PC-9 (cell line): ENCODE measurements at regions not wholly inside any gene's neighbourhood (a gene's known extent, or its start where the extent isn't known, plus 50 kb on each side); places are given as distances from the start of the nearest gene placed in this dataset.

ENCODE experiments used
- BruUV-seq: library from RNA; stranded (reverse); fragments of 400-500 nt; replicated peaks from 2 replicates; lab custom pipeline; 2021; lab: Mats Ljungman, UMichigan
- CTCF ChIA-PET: fragments of 300-600 bp; sonication (Branson Sonifier 250); formaldehyde crosslinking; loops from one replicate; lab custom pipeline; 2022; ENCODE audit warnings: antibody characterized with exemption; lab: Charles Lee
- POLR2A ChIA-PET: fragments of 300-600 bp; sonication (Branson Sonifier 250); formaldehyde crosslinking; loops from one replicate; lab custom pipeline; 2022; ENCODE audit warnings: antibody characterized with exemption; ENCODE audit not compliant: unreplicated experiment; lab: Charles Lee
- DNase-seq, 2 experiments: peaks; one replicate each; pipeline versions ENCODE4 v3.0.0 to v3.0.0-alpha.2; 2015 to 2022; ENCODE audit warnings: mixed read lengths in 1 of 2
- H2AFZ ChIP-seq: fragments of 200-600 bp; sonication (generic); 2 replicates; pipeline ENCODE4 v1.8.1; 2017; ENCODE audit warnings: antibody characterized with exemption
- H3F3A ChIP-seq: fragments of 200-600 bp; sonication (generic); 2 replicates; pipeline ENCODE4 v1.8.1; 2017; ENCODE audit warnings: antibody characterized with exemption, mild to moderate bottlenecking, low read depth; ENCODE audit not compliant: insufficient read depth
- H3K27ac ChIP-seq: fragments of 200-600 bp; sonication (generic); 2 replicates; pipeline ENCODE4 v1.6.1; 2016; ENCODE audit warnings: mixed run types
- H3K27me3 ChIP-seq: fragments of 200-600 bp; sonication (generic); 2 replicates; pipeline ENCODE4 v1.6.1; 2016; ENCODE audit warnings: low read depth, mixed run types; ENCODE audit not compliant: insufficient read depth
- H3K36me3 ChIP-seq: fragments of 200-600 bp; sonication (generic); 2 replicates; pipeline ENCODE4 v1.6.1; 2016; ENCODE audit warnings: low read depth, mixed run types
- H3K4me1 ChIP-seq: fragments of 200-600 bp; sonication (generic); replicated peaks from 2 replicates; pipeline ENCODE4 v1.6.1; 2016; ENCODE audit warnings: mixed run types; ENCODE audit not compliant: insufficient read depth
- H3K4me2 ChIP-seq: fragments of 200-600 bp; sonication (generic); 2 replicates; pipeline ENCODE4 v1.6.1; 2017; ENCODE audit warnings: mixed run types
- H3K4me3 ChIP-seq: fragments of 200-600 bp; sonication (generic); 2 replicates; pipeline ENCODE4 v1.6.1; 2016; ENCODE audit warnings: mixed run types
- H3K79me2 ChIP-seq: fragments of 200-600 bp; sonication (generic); 2 replicates; pipeline ENCODE4 v1.6.1; 2017; ENCODE audit warnings: low read depth, mixed run types
- H3K9me2 ChIP-seq: fragments of 200-600 bp; sonication (generic); 2 replicates; pipeline ENCODE4 v1.8.1; 2017; ENCODE audit warnings: mild to moderate bottlenecking; ENCODE audit not compliant: insufficient read depth
- H3K9me3 ChIP-seq: fragments of 200-600 bp; sonication (generic); 2 replicates; pipeline ENCODE4 v1.8.1; 2016; ENCODE audit warnings: low read depth; ENCODE audit not compliant: insufficient read depth
- H4K20me1 ChIP-seq: fragments of 200-600 bp; sonication (generic); 2 replicates; pipeline ENCODE4 v1.8.1; 2017; ENCODE audit not compliant: insufficient read depth
- CTCF ChIP-seq: fragments of 200-600 bp; sonication (generic); conservative IDR thresholded peaks from 2 replicates; pipeline ENCODE4 v1.6.1; 2017; ENCODE audit warnings: mixed run types, antibody characterized with exemption, mild to moderate bottlenecking, moderate library complexity
- EZH2 ChIP-seq: fragments of 200-600 bp; sonication (generic); IDR thresholded peaks from 2 replicates; pipeline ENCODE4 v1.8.0; 2017; ENCODE audit warnings: antibody characterized with exemption, low read depth
- intact Hi-C: fragments of 100-400 bp; cut with micrococcal nuclease; formaldehyde crosslinking; loops from one replicate; pipeline ENCODE4 v1.10.0; 2022; ENCODE audit not compliant: unreplicated experiment

GRCh38 chr6:15801912-15802311 lies 139.1 kb upstream of the DTNBP1 start:
- ChIA-PET CTCF (no interaction called here), POLR2A (no interaction called here)
- no peak for DNase-seq
- no peak overlapping the region for H3K27ac ChIP-seq
- peaks cover 9% of the 10 kb centered on the region; the same call in 1 of the 2 replicates for H3K27me3 ChIP-seq
- H3K4me1 ChIP-seq: no peaks in the 10 kb centered on the region
- H2AFZ ChIP-seq: no peak overlapping the region
- H3K36me3 ChIP-seq: no peaks in the 10 kb centered on the region
- H3K4me3 ChIP-seq: no peak overlapping the region
- no peak overlapping the region for H3K4me2 ChIP-seq
- intact Hi-C loops: no loop called here
- no peaks in the 10 kb centered on the region for H3F3A ChIP-seq
- no peaks in the 10 kb centered on the region for H3K9me3 ChIP-seq
- no peaks in the 10 kb centered on the region for H3K9me2 ChIP-seq
- BruUV-seq: no TSS peak
- no peaks in the 10 kb centered on the region for H4K20me1 ChIP-seq
- TF ChIP-seq CTCF (no peak), EZH2 (no peak)
- no peaks in the 10 kb centered on the region for H3K79me2 ChIP-seq

GRCh38 chr6:15800841-15801617 lies 138.2 kb upstream of the DTNBP1 start:
- H3F3A ChIP-seq: no peaks in the 10 kb centered on the region
- DNase-seq: no peak
- peaks cover 18% of the 10 kb centered on the region; the same call in 1 of the 2 replicates for H3K27me3 ChIP-seq
- H3K27ac ChIP-seq: no peak overlapping the region
- no peak overlapping the region for H2AFZ ChIP-seq
- no peaks in the 10 kb centered on the region for H3K9me2 ChIP-seq
- H3K4me2 ChIP-seq: no peak overlapping the region
- H3K9me3 ChIP-seq: no peaks in the 10 kb centered on the region
- BruUV-seq: no TSS peak
- H4K20me1 ChIP-seq: no peaks in the 10 kb centered on the region
- no peaks in the 10 kb centered on the region for H3K79me2 ChIP-seq
- CTCF ChIA-PET: no interaction called here
- H3K4me1 ChIP-seq: no peaks in the 10 kb centered on the region
- TF ChIP-seq CTCF (no peak), EZH2 (no peak)
- no peak overlapping the region for H3K4me3 ChIP-seq
- intact Hi-C loops: no loop called here
- POLR2A ChIA-PET: no interaction called here
- H3K36me3 ChIP-seq: no peaks in the 10 kb centered on the region

- ChIA-PET CTCF (no interaction called here), POLR2A (no interaction called here)
- no peak overlapping the region for H3K27ac ChIP-seq
- TF ChIP-seq EZH2: no peak
- no peak for TF ChIP-seq CTCF
- H3K9me3 ChIP-seq: no peaks in the 10 kb centered on the region
- H3K4me1 ChIP-seq: no peaks in the 10 kb centered on the region
- no TSS peak for BruUV-seq
- intact Hi-C loops: no loop called here
- no peak overlapping the region for H2AFZ ChIP-seq
- no peak for DNase-seq
- H3K79me2 ChIP-seq: no peaks in the 10 kb centered on the region
- H3K4me2 ChIP-seq: no peak overlapping the region
- H4K20me1 ChIP-seq: no peaks in the 10 kb centered on the region
- no peak overlapping the region for H3K4me3 ChIP-seq
- H3F3A ChIP-seq: no peaks in the 10 kb centered on the region
- H3K36me3 ChIP-seq: no peaks in the 10 kb centered on the region
- peaks cover 37% of the 10 kb centered on the region for H3K27me3 ChIP-seq
- H3K9me2 ChIP-seq: no peaks in the 10 kb centered on the region
These were observed 135.9 kb upstream of the DTNBP1 start for GRCh38 chr6:15798533-15799255.
